B cell (primary cell): ENCODE measurements at regions not wholly inside any gene's neighbourhood (a gene's known extent, or its start where the extent isn't known, plus 50 kb on each side); places are given as distances from the start of the nearest gene placed in this dataset.

Experiments used
- ATAC-seq: fragments of 200-7000 bp; cut with Tn5 transposase; one replicate; pipeline ENCODE4 v1.10.0; 2021; ENCODE audit warnings: low read depth, mild to moderate bottlenecking, moderate number of reproducible peaks, moderate library complexity
- CTCF ChIA-PET: fragments of 350-600 bp; sonication (Branson Sonifier 250); formaldehyde crosslinking; loops from one replicate; lab custom pipeline; 2021; ENCODE audit warnings: antibody characterized with exemption, inconsistent platforms; lab: Charles Lee
- POLR2A ChIA-PET: fragments of 350-600 bp; sonication (Branson Sonifier 250); formaldehyde crosslinking; loops from one replicate; lab custom pipeline; 2021; ENCODE audit warnings: antibody characterized with exemption; lab: Charles Lee
- DNase-seq: peaks from one replicate; pipeline ENCODE4 v3.0.0; 2013
- H2AFZ ChIP-seq: 2 replicates; pipeline ENCODE4 v1.6.1; 2012; ENCODE audit warnings: mild to moderate bottlenecking, low read depth, low read length; ENCODE audit not compliant: insufficient read depth, poor library complexity, severe bottlenecking
- H3K27ac ChIP-seq, 2 donors: 1 replicate in 1 of 2; 2 replicates in 1 of 2; pipeline ENCODE4 v1.5.1; 2012 to 2013; ENCODE audit warnings: low read length in 2 of 2, mild to moderate bottlenecking in 2 of 2, moderate library complexity in 1 of 2
- H3K27me3 ChIP-seq, 4 experiments: fragments of 200-600 bp in 1 of 4; sonication (generic) in 1 of 4; replicated peaks in 1 of 4; 1 replicate in 2 of 4; 2 replicates in 2 of 4; pipeline versions ENCODE4 v1.6.1 to v1.7.0; 2013 to 2016; ENCODE audit warnings: low read length in 3 of 4, mild to moderate bottlenecking in 2 of 4, mixed read lengths in 1 of 4, moderate library complexity in 1 of 4; ENCODE audit not compliant: insufficient read depth in 4 of 4, control insufficient read depth in 3 of 4; ENCODE audit errors: control extremely low read depth in 1 of 4
- H3K36me3 ChIP-seq, 2 experiments: replicated peaks in 1 of 2; 1 replicate in 1 of 2; 2 replicates in 1 of 2; pipeline versions ENCODE4 v1.6.1 to v1.7.1; 2013; ENCODE audit warnings: low read length in 1 of 2; ENCODE audit not compliant: insufficient read depth in 2 of 2, control insufficient read depth in 1 of 2; ENCODE audit errors: control extremely low read depth in 1 of 2, extremely low read depth in 1 of 2
- H3K4me1 ChIP-seq, 2 donors: fragments of 200-600 bp in 1 of 2; sonication (generic) in 1 of 2; 1 replicate in 1 of 2; 2 replicates in 1 of 2; pipeline versions ENCODE4 v1.5.1 to v1.6.1; 2013 to 2017; ENCODE audit warnings: low read length in 2 of 2; ENCODE audit not compliant: control insufficient read depth in 2 of 2, insufficient read depth in 2 of 2
- H3K4me2 ChIP-seq: replicated peaks from 2 replicates; pipeline ENCODE3; 2012; ENCODE audit warnings: mild to moderate bottlenecking, low read depth, low read length; ENCODE audit not compliant: poor library complexity, severe bottlenecking
- H3K4me3 ChIP-seq, 5 experiments: fragments of 200-600 bp in 1 of 5; sonication (generic) in 1 of 5; 1 replicate in 3 of 5; 2 replicates in 2 of 5; pipeline versions ENCODE4 v1.5.1 to v1.7.0; 2011 to 2016; ENCODE audit warnings: low read length in 4 of 5, mild to moderate bottlenecking in 4 of 5, low read depth in 2 of 5, control low read depth in 1 of 5, moderate library complexity in 1 of 5; ENCODE audit not compliant: insufficient read depth in 1 of 5; ENCODE audit errors: control extremely low read depth in 1 of 5, extremely low read depth in 1 of 5
- H3K79me2 ChIP-seq: fragments of 200-600 bp; sonication (generic); one replicate; pipeline ENCODE4 v1.6.0; 2016; ENCODE audit warnings: low read length; ENCODE audit not compliant: control insufficient read depth, insufficient read depth
- H3K9ac ChIP-seq: fragments of 200-600 bp; sonication (generic); 2 replicates; pipeline ENCODE4 v1.6.1; 2017; ENCODE audit warnings: mild to moderate bottlenecking, low read length, moderate library complexity
- H3K9me3 ChIP-seq, 3 donors: one replicate each; pipeline versions ENCODE4 v1.6.1 to v1.7.1; 2013; ENCODE audit warnings: low read length in 2 of 3; ENCODE audit not compliant: control insufficient read depth in 2 of 3, insufficient read depth in 1 of 3; ENCODE audit errors: control extremely low read depth in 1 of 3
- H4K20me1 ChIP-seq: 2 replicates; pipeline ENCODE4 v1.6.0; 2012; ENCODE audit warnings: mild to moderate bottlenecking, low read length; ENCODE audit not compliant: insufficient read depth, control insufficient read depth, poor library complexity, severe bottlenecking
- H3K27ac Mint-ChIP-seq: one replicate; pipeline ENCODE4 v1.8.0; 2021; ENCODE audit warnings: mixed read lengths
- H3K27me3 Mint-ChIP-seq: one replicate; pipeline ENCODE4 v1.8.0; 2021; ENCODE audit warnings: mixed read lengths
- H3K4me1 Mint-ChIP-seq: one replicate; pipeline ENCODE4 v1.8.0; 2021; ENCODE audit warnings: mixed read lengths
- H3K4me3 Mint-ChIP-seq: one replicate; pipeline ENCODE4 v1.8.0; 2021; ENCODE audit warnings: mixed read lengths
- H3K9me3 Mint-ChIP-seq: one replicate; pipeline ENCODE4 v1.8.0; 2022; ENCODE audit warnings: mixed read lengths; ENCODE audit not compliant: insufficient read depth
- CTCF ChIP-seq: fragments of 200-600 bp; IDR thresholded peaks from one replicate; pipeline ENCODE4 v1.8.0; 2022; ENCODE audit warnings: antibody characterized with exemption, mild to moderate bottlenecking
- EZH2 ChIP-seq: IDR thresholded peaks from 2 replicates; pipeline ENCODE4 v1.6.1; 2012; ENCODE audit warnings: borderline replicate concordance, low read depth, mild to moderate bottlenecking, moderate library complexity, low read length; ENCODE audit not compliant: insufficient read depth, poor library complexity, severe bottlenecking
- WGBS: methylation state at CpG from one replicate; pipeline ENCODE4 v1.1.5; 2013; ENCODE audit warnings: missing lambda C conversion rate; ENCODE audit not compliant: insufficient coverage; 5-methylcytosine and 5-hydroxymethylcytosine counted together
- intact Hi-C: fragments of 100-400 bp; cut with micrococcal nuclease; formaldehyde crosslinking; loops from one replicate; pipeline ENCODE4 v1.10.0; 2022

- H3K9me3 Mint-ChIP-seq, result no peaks in the 10 kb centered on the region
- DNase-seq (no peak), ATAC-seq (no peak)
- H3K27me3 Mint-ChIP-seq, result no peaks in the 10 kb centered on the region
- no peak overlapping the region for H3K27ac Mint-ChIP-seq
- H4K20me1 ChIP-seq, result no peaks in the 10 kb centered on the region
- H2AFZ ChIP-seq, result no peak overlapping the region
- H3K36me3 ChIP-seq, result no peaks in the 10 kb centered on the region
- intact Hi-C loops, result no loop called here
- POLR2A ChIA-PET, result no interaction called here
- no peak overlapping the region for H3K27ac ChIP-seq
- no peak overlapping the region for H3K9ac ChIP-seq
- H3K79me2 ChIP-seq, result no peaks in the 10 kb centered on the region
- no peaks in the 10 kb centered on the region for H3K27me3 ChIP-seq
- CTCF ChIA-PET, result no interaction called here
- TF ChIP-seq EZH2 (no peak), CTCF (no peak)
- no peak overlapping the region for H3K4me2 ChIP-seq
- no peak overlapping the region for H3K4me3 ChIP-seq
- peaks cover 0 to 3% (median 0%) of the 10 kb centered on the region in 3 donors for H3K9me3 ChIP-seq
- H3K4me3 Mint-ChIP-seq, result no peak overlapping the region
- H3K4me1 Mint-ChIP-seq, result no peaks in the 10 kb centered on the region
- no peaks in the 10 kb centered on the region for H3K4me1 ChIP-seq
Measured at GRCh38 chr5:30267026-30267425, 926.5 kb upstream of the CDH6 start.

DNA sequence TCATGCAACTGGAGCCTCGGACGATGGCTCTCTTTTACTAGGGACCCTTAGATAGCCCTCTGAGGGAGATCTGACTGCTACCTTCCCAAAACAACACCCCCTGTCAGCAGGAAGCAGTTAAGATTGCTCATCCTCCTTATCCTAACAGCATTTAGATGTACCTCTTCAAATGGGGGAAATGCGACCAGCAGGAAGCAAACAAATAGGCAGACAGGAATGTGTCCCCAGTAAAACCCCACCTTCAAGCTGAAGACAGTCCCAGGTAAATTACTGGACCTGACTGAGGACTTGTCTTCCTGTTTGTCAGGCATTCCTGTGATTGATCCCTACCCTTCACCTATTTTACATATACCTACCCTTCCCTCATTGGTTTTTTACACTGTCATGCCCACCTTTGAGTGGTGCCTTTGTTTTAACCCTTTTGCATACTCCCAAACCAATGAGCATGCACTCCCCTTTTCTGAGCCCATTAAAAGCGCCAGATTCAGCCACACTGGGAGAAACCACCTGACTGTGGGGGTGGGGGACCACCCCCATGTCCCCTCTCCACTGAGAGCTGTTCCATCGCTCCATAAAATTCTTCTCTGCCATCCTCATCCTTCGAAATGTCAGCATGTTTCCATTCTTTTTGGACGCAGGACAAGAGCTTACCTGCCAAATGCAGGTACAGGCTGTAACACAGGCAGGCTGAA, 954.0 kb upstream of the CDH6 start:
- H3K4me3 ChIP-seq, result no peak overlapping the region
- no peak overlapping the region for H3K27ac ChIP-seq
- H3K4me2 ChIP-seq, result no peak overlapping the region
- DNase-seq (no peak), ATAC-seq (no peak)
- Mint-ChIP-seq H3K9me3 (no peaks in the 10 kb centered on the region), H3K4me3 (no peak overlapping the region), H3K4me1 (no peaks in the 10 kb centered on the region), H3K27me3 (no peaks in the 10 kb centered on the region), H3K27ac (no peak overlapping the region)
- no peak overlapping the region for H3K9ac ChIP-seq
- H3K79me2 ChIP-seq, result no peaks in the 10 kb centered on the region
- no peaks in the 10 kb centered on the region for H4K20me1 ChIP-seq
- peaks cover 0 to 8% (median 0%) of the 10 kb centered on the region in 3 donors for H3K9me3 ChIP-seq
- TF ChIP-seq EZH2, result no peak
- no peak for TF ChIP-seq CTCF
- CTCF ChIA-PET, result no interaction called here
- no peaks in the 10 kb centered on the region for H3K36me3 ChIP-seq
- no peaks in the 10 kb centered on the region for H3K27me3 ChIP-seq
- no peak overlapping the region for H2AFZ ChIP-seq
- no peaks in the 10 kb centered on the region for H3K4me1 ChIP-seq
- intact Hi-C loops, result no loop called here
- POLR2A ChIA-PET, result no interaction called here
- WGBS, result 78% methylated on average over 7 of the region's 7 CpGs
